HT1080 (cell line): ENCODE measurements at regions not wholly inside any gene's neighbourhood (a gene's known extent, or its start where the extent isn't known, plus 50 kb on each side); places are given as distances from the start of the nearest gene placed in this dataset.

Source experiments
- DNase-seq: peaks from one replicate; pipeline ENCODE4 v3.0.0-alpha.2; 2015; ENCODE audit warnings: low read depth

DNA sequence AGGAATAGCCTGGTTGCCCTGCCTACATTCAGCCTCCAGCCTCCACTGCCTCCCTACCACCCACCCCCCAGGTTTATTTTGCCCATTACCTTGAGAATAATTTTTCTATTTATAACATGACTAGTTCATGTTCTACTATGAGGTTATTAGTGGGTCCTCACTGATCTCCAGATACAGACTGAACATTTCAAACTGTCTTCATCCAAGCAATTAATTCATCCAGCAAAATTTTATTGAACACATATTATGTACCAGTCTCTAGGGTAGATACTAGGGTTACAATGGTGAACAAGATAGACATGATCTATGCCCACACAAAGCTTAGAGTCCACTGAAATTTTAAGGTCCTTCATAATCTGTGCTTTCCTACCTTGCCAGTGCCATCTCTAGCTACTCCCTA is 51.6 kb upstream of the FHIP2A start:
- DNase-seq = no peak

DNA sequence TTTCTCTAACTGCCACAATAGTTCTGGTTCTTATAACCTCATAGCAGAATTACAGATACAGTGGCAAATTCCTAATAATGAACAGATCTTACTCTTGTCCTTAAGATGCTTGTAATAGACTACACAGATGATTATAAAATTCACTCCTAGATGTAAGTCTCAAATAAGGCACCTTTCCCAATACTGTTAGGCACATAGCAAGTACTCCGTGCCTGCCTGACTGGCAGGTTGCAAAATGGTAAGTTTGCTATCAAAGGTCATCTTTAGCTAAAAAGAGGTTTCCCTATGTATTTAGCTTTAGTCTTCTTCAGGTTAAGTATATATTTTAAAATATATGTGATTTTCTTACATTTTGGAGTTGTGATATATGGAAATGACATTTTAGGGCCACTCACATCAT is 50.4 kb upstream of the FHIP2A start:
- no peak for DNase-seq

DNA sequence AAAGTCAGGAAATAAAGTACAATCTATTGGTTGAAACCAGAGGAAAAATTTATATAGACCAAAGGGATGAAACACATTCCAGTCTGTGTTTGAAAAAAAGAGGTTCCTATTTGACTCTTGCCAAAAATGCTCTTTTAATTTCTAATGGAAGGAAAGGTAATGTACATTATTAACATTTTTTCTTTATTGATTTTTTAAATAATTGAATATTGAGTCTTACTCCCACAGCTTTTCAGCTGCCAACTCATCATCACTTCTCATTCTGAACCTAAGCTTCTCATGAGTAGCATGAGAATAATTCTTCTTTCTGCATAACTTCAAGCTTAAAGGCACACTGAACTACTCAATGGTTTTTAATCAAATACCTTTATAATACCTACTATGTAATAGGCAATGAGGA is 49.8 kb upstream of the FHIP2A start:
- DNase-seq = no peak
